WTC11 (cell line): ENCODE measurements at regions not wholly inside any gene's neighbourhood (a gene's known extent, or its start where the extent isn't known, plus 50 kb on each side); places are given as distances from the start of the nearest gene placed in this dataset.

ENCODE experiments used
- CTCF ChIP-seq: fragments of 200-600 bp; IDR thresholded peaks from 2 replicates; pipeline ENCODE4 v1.8.0; 2022; ENCODE audit warnings: antibody characterized with exemption
- GABPB1 ChIP-seq: sonication (generic); formaldehyde crosslinking; IDR thresholded peaks from 2 replicates; pipeline ENCODE4 v1.8.1; 2023; ENCODE audit warnings: mild to moderate bottlenecking, missing genetic modification reagents
- MXD4 ChIP-seq: fragments of 250-450 bp; sonication (Bioruptor Pico); IDR thresholded peaks from 2 replicates; pipeline ENCODE4 v1.8.0; 2021; ENCODE audit warnings: mild to moderate bottlenecking, moderate library complexity, borderline replicate concordance
- NR1H2 ChIP-seq: sonication (generic); formaldehyde crosslinking; IDR thresholded peaks from 2 replicates; pipeline ENCODE4 v1.9.0; 2021; ENCODE audit warnings: mild to moderate bottlenecking, moderate library complexity, missing genetic modification reagents
- SMAD3 ChIP-seq: sonication (generic); formaldehyde crosslinking; IDR thresholded peaks from 2 replicates; pipeline ENCODE4 v1.8.0; 2022; ENCODE audit warnings: missing genetic modification reagents, mild to moderate bottlenecking, borderline replicate concordance
- SP1 ChIP-seq: sonication (generic); formaldehyde crosslinking; conservative IDR thresholded peaks from 2 replicates; pipeline ENCODE4 v1.8.1; 2022; ENCODE audit warnings: missing genetic modification reagents

- TF ChIP-seq CTCF (no peak), SP1 (no peak), MXD4 (CRISPR knock-in tag) (no peak), NR1H2 (CRISPR knock-in tag) (no peak), GABPB1 (no peak), SMAD3 (no peak)
These were observed 893.3 kb upstream of the MDGA2 start for GRCh38 chr14:48568688-48569087.
